ENCODE measurements at regions not wholly inside any gene's neighbourhood (a gene's known extent, or its start where the extent isn't known, plus 50 kb on each side); places are given as distances from the start of the nearest gene placed in this dataset.

DNA sequence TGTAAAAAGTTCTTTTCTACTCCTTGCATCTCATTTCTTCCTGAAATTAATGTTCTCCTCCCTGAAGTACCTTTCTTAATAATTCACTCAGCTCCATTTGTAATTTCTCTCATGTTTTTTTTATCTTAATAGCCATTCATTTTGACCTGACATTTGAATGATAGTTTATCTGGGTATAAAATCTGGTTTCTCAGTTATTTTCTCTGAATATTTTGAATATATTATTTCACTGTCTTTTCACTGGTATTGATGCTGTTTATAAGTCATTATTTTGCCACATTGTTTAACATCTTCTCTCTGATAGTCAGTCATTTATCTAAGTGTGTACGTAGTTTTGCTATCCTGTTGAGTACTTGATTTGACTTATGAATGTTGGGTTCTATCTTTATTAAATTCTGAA, 68.8 kb upstream of the ARHGAP18 start:
- no peak for FAIRE-seq
- TF ChIP-seq PAX5 (IDR thresholded peaks at IDR 0.05; ENCODE audit: insufficient read depth, low read length, severe bottlenecking) (no peak), TAF1 (IDR thresholded peaks at IDR 0.05; ENCODE audit: low read depth, low read length) (no peak), POLR2A (IDR thresholded peaks at IDR 0.05; ENCODE audit: low read depth, low read length) (no peak), POU2F2 (IDR thresholded peaks at IDR 0.05; ENCODE audit: low read depth, low read length) (no peak), SPI1 (IDR thresholded peaks at IDR 0.05; ENCODE audit: low read depth, low read length) (no peak), POLR2AphosphoS5 (IDR thresholded peaks at IDR 0.05; ENCODE audit: low read depth, low read length) (no peak)
- DNase-seq (ENCODE audit: insufficient read length, low spot score): no peak

DNA sequence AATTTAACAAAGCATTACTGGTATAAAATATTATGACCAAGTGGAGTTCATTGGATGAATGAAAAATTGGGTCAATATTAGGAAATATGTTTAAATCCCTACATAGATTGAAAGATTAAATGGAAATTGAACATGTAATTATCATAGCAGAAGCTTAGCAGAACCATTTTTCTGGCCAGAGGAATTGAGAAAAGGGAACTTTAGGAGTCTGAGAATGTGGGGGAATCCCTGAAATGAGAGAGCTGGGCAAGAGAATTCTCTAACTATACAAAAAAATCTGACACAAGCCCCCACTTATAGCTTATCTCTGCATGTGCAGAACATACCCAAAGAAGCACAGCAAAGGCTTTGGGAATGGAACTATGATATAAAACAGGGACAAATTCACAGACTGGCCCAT, 67.4 kb upstream of the ARHGAP18 start:
- TF ChIP-seq SPI1 (IDR thresholded peaks at IDR 0.05; ENCODE audit: low read depth, low read length) (no peak), TAF1 (IDR thresholded peaks at IDR 0.05; ENCODE audit: low read depth, low read length) (no peak), PAX5 (IDR thresholded peaks at IDR 0.05; ENCODE audit: insufficient read depth, low read length, severe bottlenecking) (no peak), POU2F2 (IDR thresholded peaks at IDR 0.05; ENCODE audit: low read depth, low read length) (no peak), POLR2AphosphoS5 (IDR thresholded peaks at IDR 0.05; ENCODE audit: low read depth, low read length) (no peak), POLR2A (IDR thresholded peaks at IDR 0.05; ENCODE audit: low read depth, low read length) (no peak)
- no peak for DNase-seq (ENCODE audit: insufficient read length, low spot score)
- no peak for FAIRE-seq

- FAIRE-seq: no peak
- no peak for DNase-seq (ENCODE audit: insufficient read length, low spot score)
- TF ChIP-seq TAF1 (IDR thresholded peaks at IDR 0.05; ENCODE audit: low read depth, low read length) (no peak), POLR2AphosphoS5 (IDR thresholded peaks at IDR 0.05; ENCODE audit: low read depth, low read length) (no peak), SPI1 (IDR thresholded peaks at IDR 0.05; ENCODE audit: low read depth, low read length) (no peak), POU2F2 (IDR thresholded peaks at IDR 0.05; ENCODE audit: low read depth, low read length) (no peak), POLR2A (IDR thresholded peaks at IDR 0.05; ENCODE audit: low read depth, low read length) (no peak), PAX5 (IDR thresholded peaks at IDR 0.05; ENCODE audit: insufficient read depth, low read length, severe bottlenecking) (no peak)
Measured at GRCh38 chr6:129776542-129777330, 66.8 kb upstream of the ARHGAP18 start.

DNA sequence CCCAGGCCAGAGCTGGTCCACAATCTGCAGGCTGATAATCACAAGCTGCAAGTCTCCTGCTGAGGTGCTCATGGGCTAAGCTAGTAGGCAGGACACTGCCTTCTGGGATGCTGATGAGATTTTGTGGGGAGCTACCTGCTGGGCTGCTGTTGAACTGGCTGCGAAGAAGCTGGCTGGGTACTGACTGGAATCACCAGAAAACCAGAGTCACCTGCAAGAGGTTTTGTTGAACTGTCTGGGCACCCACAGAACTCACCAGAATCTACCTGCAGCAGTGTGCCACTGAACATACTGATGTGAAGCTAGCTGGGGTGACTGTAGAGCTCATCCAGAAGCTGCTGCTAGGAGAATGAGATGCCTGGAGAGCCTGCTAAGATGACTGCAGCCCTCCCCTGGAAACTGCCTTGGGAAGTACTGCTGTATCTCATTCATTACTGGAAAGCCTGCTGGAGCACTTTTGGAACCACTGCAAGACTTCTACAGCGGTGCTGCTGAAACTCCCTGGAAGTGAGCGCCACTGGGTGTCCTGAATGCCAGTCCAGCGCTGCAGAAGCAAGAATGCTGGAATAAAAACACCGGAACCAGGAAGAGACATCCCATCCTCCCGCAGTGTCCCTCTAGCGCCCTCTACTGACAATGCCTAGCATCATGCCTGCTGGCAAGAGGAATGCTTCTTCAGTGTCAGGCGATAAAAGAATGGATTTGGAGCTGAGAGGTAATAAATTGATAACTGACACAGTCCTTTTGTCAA, 64.9 kb upstream of the ARHGAP18 start:
- FAIRE-seq: peak; percentile 41
- no peak for TF ChIP-seq SPI1 (IDR thresholded peaks at IDR 0.05; ENCODE audit: low read depth, low read length)
- TF ChIP-seq TAF1 (IDR thresholded peaks at IDR 0.05; ENCODE audit: low read depth, low read length): no peak
- no peak for TF ChIP-seq POLR2A (IDR thresholded peaks at IDR 0.05; ENCODE audit: low read depth, low read length)
- TF ChIP-seq POLR2AphosphoS5 (IDR thresholded peaks at IDR 0.05; ENCODE audit: low read depth, low read length): no peak
- TF ChIP-seq POU2F2 (IDR thresholded peaks at IDR 0.05; ENCODE audit: low read depth, low read length): no peak
- no peak for TF ChIP-seq PAX5 (IDR thresholded peaks at IDR 0.05; ENCODE audit: insufficient read depth, low read length, severe bottlenecking)
- DNase-seq (ENCODE audit: insufficient read length, low spot score): no peak

DNA sequence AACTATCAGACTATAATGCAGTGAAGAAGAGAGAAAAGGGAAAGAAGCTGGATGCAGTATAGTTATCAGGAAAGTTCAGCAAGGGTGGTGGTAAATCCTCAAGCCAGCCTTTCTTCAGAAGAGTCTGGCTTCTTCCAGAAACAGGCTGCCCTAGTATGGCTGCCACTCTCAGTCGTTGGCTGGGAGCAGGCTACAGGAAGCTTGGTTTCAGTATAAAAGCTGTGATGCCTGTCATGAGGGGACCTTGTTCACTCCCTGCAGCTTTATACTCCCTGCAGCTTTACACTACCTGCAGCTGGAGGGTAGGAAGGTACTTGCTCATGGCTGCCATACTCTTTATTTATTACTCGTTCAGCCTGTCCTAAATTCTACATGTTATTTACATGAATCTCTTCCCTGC, 63.3 kb upstream of the ARHGAP18 start:
- DNase-seq (ENCODE audit: insufficient read length, low spot score) (no peak), FAIRE-seq (no peak)
- TF ChIP-seq POLR2A (IDR thresholded peaks at IDR 0.05; ENCODE audit: low read depth, low read length) (no peak), SPI1 (IDR thresholded peaks at IDR 0.05; ENCODE audit: low read depth, low read length) (no peak), PAX5 (IDR thresholded peaks at IDR 0.05; ENCODE audit: insufficient read depth, low read length, severe bottlenecking) (no peak), POU2F2 (IDR thresholded peaks at IDR 0.05; ENCODE audit: low read depth, low read length) (no peak), TAF1 (IDR thresholded peaks at IDR 0.05; ENCODE audit: low read depth, low read length) (no peak), POLR2AphosphoS5 (IDR thresholded peaks at IDR 0.05; ENCODE audit: low read depth, low read length) (no peak)

DNA sequence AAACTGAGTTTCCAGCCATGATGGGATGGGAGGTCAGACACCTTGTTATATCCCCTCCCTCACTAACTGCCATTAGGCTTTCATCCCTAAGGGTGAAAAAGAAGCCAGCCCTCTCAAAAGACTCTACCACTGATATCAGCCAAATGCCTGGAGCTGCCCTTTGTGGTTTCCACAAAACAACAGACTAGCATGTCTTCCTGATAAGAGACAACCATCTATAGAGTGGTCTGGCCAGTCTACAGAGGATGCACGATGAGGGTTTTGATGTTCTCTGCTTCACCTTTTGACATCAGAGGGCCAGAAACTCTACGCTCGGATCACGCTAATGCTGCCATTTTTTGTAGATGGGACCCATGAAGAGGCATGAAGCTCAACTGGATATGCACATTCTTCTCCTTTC, 61.7 kb upstream of the ARHGAP18 start:
- TF ChIP-seq POLR2A (IDR thresholded peaks at IDR 0.05; ENCODE audit: low read depth, low read length): no peak
- TF ChIP-seq PAX5 (IDR thresholded peaks at IDR 0.05; ENCODE audit: insufficient read depth, low read length, severe bottlenecking): no peak
- no peak for TF ChIP-seq POU2F2 (IDR thresholded peaks at IDR 0.05; ENCODE audit: low read depth, low read length)
- TF ChIP-seq SPI1 (IDR thresholded peaks at IDR 0.05; ENCODE audit: low read depth, low read length): no peak
- no peak for TF ChIP-seq TAF1 (IDR thresholded peaks at IDR 0.05; ENCODE audit: low read depth, low read length)
- no peak for TF ChIP-seq POLR2AphosphoS5 (IDR thresholded peaks at IDR 0.05; ENCODE audit: low read depth, low read length)
- FAIRE-seq: no peak
- no peak for DNase-seq (ENCODE audit: insufficient read length, low spot score)

- TF ChIP-seq POLR2AphosphoS5 (IDR thresholded peaks at IDR 0.05; ENCODE audit: low read depth, low read length): no peak
- no peak for TF ChIP-seq POLR2A (IDR thresholded peaks at IDR 0.05; ENCODE audit: low read depth, low read length)
- TF ChIP-seq POU2F2 (IDR thresholded peaks at IDR 0.05; ENCODE audit: low read depth, low read length): no peak
- DNase-seq (ENCODE audit: insufficient read length, low spot score) (no peak), FAIRE-seq (no peak)
Measured at GRCh38 chr6:129767776-129768485, 58.0 kb upstream of the ARHGAP18 start.

- peak; percentile 16 for DNase-seq (ENCODE audit: insufficient read length, low spot score)
- FAIRE-seq: peak; percentile 61
- TF ChIP-seq SPI1 (IDR thresholded peaks at IDR 0.05; ENCODE audit: low read depth, low read length) (no peak), TAF1 (IDR thresholded peaks at IDR 0.05; ENCODE audit: low read depth, low read length) (no peak), POLR2AphosphoS5 (IDR thresholded peaks at IDR 0.05; ENCODE audit: low read depth, low read length) (no peak), POU2F2 (IDR thresholded peaks at IDR 0.05; ENCODE audit: low read depth, low read length) (no peak), PAX5 (IDR thresholded peaks at IDR 0.05; ENCODE audit: insufficient read depth, low read length, severe bottlenecking) (no peak), POLR2A (IDR thresholded peaks at IDR 0.05; ENCODE audit: low read depth, low read length) (no peak)
Measured at GRCh38 chr6:129766959-129767728, 57.2 kb upstream of the ARHGAP18 start.
